Fibroblast of the aortic adventitia (primary cell): ENCODE measurements at regions not wholly inside any gene's neighbourhood (a gene's known extent, or its start where the extent isn't known, plus 50 kb on each side); places are given as distances from the start of the nearest gene placed in this dataset.

Source experiments
- DNase-seq: peaks from one replicate; pipeline ENCODE4 v3.0.0-alpha.2; 2010; ENCODE audit warnings: low read depth
- H3K4me3 ChIP-seq: 2 replicates; pipeline ENCODE4 v1.5.1; 2011; ENCODE audit warnings: low read depth, mild to moderate bottlenecking, control low read depth, low read length, moderate library complexity
- TF ChIP-seq, protein P1 (sequence below): IDR thresholded peaks from 2 replicates; pipeline ENCODE4 v1.5.1; 2011; ENCODE audit warnings: mild to moderate bottlenecking, low read length, control low read depth, inconsistent platforms; ENCODE audit not compliant: insufficient read depth

DNA sequence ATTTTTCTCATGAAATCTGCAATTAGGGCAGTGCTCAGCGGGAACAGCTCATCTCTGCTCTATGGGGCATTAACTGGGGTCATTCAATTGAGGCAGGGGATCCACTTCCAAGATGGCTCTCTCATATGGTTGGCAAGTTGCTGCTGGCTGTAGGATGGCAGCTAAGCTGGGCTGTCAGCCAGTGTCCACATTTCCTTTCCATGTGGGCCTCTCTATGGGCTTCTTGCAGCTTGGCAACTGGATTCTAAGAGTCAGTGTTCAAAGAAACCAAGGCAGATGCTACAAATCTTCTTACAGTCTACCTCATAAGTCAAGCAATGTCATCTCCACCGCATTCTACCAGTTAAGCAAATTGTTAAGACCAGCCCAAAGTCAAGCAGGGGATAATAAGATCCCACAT lies 50.3 kb upstream of the TMCC3 start:
- H3K4me3 ChIP-seq, result no peak overlapping the region
- no peak for DNase-seq
- TF ChIP-seq, protein P1, sequence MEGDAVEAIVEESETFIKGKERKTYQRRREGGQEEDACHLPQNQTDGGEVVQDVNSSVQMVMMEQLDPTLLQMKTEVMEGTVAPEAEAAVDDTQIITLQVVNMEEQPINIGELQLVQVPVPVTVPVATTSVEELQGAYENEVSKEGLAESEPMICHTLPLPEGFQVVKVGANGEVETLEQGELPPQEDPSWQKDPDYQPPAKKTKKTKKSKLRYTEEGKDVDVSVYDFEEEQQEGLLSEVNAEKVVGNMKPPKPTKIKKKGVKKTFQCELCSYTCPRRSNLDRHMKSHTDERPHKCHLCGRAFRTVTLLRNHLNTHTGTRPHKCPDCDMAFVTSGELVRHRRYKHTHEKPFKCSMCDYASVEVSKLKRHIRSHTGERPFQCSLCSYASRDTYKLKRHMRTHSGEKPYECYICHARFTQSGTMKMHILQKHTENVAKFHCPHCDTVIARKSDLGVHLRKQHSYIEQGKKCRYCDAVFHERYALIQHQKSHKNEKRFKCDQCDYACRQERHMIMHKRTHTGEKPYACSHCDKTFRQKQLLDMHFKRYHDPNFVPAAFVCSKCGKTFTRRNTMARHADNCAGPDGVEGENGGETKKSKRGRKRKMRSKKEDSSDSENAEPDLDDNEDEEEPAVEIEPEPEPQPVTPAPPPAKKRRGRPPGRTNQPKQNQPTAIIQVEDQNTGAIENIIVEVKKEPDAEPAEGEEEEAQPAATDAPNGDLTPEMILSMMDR, result no peak
